GM18951 (cell line): ENCODE measurements at regions not wholly inside any gene's neighbourhood (a gene's known extent, or its start where the extent isn't known, plus 50 kb on each side); places are given as distances from the start of the nearest gene placed in this dataset.

Source experiments
- POLR2A ChIP-seq: IDR thresholded peaks from 4 replicates; pipeline ENCODE4 v1.6.1; 2011; ENCODE audit warnings: mild to moderate bottlenecking; ENCODE audit not compliant: insufficient read length, insufficient read depth; ENCODE audit errors: extremely low read depth
- in situ Hi-C: fragments of 300-500 bp; cut with MboI; formaldehyde crosslinking; loops from one replicate; pipeline ENCODE4 v1.12.0; 2022; ENCODE audit warnings: low sequenced_read_pairs, mixed read lengths, inconsistent platforms; ENCODE audit not compliant: unreplicated experiment

DNA sequence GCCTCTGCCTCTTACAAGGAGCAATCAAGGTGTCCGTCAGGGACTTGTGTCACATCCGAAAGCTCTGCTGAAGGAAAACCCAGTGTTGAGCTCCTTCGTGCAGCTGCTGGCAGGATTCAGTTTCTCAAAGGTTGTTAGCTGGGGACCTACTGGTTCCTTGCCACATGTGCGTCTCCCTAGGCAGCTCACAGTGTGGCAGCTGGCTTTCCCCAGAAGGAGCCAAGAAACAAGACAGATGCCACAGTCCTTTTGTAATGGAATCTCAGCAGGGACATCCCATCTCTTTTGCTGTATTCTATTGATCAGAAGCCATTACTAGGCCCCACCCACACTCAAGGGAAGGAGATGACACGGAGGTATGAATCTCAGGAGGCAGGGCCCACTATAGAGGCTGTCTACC is 488.8 kb downstream of the CD83 start:
- TF ChIP-seq POLR2A = no peak
- in situ Hi-C loops = no loop called here

DNA sequence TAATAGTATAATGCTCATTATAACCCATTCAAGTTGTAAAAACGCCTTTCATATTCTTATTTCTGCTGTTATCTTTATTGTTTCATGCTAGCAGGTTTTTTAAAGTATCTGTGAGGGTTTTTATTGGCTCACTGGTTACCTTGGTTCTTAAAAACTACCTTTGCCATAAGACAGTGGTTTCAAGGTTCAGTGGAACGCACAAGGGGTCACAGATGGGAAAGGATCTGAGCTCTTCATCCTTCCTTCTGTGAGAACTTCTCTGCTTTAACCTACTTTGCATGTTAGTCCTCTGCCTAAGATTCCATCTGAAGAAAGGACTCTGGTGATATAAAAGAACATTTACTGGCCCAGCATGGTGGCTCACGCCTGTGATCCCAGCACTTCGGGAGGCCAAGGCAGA is 492.6 kb downstream of the CD83 start:
- TF ChIP-seq POLR2A = no peak
- in situ Hi-C loops = no loop called here

DNA sequence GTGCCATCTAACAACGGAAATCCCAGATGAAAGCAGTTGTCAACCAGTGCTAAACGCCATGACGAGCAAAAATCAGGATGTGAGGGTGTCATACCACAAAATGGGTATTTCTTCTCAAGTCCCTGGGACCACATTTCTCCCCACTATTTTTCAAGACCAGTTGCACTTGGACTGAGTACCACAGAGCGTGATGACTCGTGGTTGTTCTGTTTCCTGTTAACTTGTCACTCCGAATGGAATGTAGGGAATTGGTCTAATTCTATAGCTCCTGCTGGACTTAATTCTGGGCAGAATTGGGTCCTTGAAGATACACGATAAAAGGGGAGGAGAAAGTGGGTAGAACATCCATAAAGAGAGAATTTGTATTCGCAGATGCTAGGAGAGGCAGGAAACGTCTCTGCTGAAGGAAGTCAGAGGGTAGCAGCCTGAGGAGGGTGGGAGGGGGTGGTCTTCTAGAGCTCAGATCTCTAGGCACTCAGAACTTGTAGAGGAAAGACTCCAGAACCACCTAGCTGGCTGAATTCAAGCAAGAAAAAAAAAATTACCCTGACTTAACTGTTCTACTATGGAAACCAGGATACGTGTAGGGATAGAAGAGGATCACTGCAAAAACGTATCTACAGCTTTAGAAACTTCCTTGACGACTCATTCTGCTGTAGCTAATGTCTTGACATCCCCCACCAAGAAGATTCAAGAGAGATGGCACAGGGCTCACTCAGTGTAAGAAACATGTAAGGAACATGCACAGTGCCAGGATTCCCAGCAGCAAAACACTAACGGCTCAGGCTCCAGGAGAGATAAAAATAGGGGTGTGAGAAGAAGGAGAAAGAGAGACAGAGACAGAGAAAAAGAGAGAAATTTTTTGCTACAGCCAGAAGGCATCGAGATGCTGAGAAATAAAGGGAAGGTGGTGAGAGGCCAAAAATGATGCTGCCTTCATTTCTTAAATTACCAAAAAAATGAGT is 494.7 kb downstream of the CD83 start:
- no peak for TF ChIP-seq POLR2A
- in situ Hi-C loops = no loop called here

DNA sequence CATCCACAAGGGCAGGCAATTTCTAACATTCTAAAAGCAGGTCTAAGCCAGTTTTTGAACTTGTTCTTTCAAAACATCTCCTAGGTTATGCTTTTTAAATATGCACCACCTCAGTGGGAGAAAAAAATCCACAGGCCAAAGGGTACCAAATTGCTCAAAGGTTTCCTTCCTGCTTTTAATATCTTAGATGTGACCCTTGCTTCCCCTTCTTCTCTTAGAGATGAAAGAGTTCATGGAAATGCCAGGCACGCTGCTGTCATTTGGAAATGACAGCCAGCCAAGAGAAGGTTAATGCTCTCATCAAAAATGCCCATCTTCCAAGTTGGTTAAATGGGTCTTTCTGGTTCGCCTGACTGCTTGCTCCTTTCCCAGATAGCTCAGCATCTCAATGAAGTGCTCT is 497.1 kb downstream of the CD83 start:
- in situ Hi-C loops = no loop called here
- no peak for TF ChIP-seq POLR2A

DNA sequence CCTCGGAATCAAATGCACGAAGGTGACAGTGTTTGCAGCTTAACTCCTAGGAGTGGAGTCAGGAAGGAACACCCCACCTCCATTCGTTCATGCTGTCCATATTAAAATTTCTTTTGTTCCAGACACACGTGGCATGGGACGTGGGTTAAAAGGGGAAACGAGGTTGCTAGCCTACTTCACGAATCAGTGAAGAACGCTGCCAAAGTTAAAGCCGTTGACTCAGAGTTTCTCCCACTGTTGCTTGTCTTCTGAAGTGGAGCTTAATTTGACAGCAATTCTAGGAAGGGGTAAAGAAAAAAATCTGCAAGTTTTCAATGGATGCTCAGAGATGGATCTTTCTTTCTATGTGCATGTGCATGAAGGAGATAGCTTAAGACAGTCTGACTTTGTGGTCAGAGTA is 499.1 kb downstream of the CD83 start:
- in situ Hi-C loops = no loop called here
- no peak for TF ChIP-seq POLR2A

DNA sequence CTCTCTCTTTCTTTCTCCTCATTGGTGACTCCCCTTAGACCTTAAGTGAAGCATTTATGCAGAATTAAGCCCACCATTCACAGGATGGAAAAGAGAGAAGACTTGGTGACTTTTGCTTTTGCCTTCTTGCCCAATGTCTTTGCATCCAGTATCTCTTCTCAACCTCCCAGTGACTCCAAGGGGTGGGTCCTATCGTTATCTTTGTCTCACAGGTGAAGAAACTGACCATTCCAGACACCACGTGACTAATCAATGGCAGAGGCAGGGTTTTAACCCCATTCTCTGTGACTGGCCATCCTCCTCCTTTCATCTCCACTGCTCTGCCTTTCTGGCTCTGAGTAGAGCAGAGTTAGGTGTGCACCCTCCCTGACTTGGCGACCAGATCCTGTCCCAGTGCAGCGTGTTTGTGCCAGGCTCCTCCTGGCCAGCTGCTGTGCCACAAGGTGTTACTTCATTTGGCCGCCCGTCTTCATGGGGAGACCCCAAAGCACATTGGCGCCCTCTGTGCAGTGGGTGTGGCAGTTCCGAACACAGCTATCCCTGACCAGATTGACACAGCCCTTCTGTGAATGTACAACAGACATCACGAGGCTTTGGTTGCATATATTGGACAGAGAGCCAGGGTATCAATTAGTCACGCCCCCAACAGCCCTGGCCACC is 501.3 kb downstream of the CD83 start:
- TF ChIP-seq POLR2A = no peak
- in situ Hi-C loops = no loop called here

DNA sequence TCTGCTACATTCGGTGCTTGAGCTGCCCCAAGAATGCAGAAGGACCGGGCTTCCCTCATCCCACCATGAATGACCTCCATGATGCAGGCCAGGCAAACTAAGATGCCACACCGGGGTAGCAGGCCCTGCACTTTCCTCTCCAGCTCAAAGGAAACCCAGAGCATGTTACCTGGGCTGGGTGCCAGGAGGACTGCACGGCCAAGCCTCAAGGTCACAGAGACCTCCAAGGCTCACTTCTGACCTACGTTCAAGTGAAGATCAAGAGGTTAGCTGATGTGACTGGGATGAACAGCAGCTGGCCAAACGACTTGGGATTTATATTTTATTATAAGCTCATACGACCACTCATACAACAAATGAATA is 501.8 kb downstream of the CD83 start:
- no peak for TF ChIP-seq POLR2A
- in situ Hi-C loops = no loop called here

DNA sequence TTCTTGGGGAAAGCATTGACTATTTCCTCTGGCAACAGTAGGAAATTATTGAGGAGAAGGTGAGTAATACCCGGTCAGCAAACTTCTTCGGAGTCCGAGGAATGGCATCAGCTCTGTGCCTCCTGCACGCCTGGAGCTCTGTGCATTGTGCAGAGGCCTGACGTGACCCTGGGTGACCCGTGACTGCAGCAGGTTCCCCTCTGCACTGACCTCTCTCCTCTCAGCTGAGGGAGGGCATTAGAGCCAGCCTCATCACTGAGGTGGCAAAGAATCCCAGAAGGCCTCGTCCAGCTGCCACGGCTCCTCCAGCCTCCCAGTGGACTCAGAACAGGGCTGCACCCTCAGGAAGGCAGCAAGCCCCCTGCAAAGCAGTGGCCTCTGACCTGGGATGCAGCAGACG is 502.9 kb downstream of the CD83 start:
- TF ChIP-seq POLR2A = no peak
- in situ Hi-C loops = no loop called here

DNA sequence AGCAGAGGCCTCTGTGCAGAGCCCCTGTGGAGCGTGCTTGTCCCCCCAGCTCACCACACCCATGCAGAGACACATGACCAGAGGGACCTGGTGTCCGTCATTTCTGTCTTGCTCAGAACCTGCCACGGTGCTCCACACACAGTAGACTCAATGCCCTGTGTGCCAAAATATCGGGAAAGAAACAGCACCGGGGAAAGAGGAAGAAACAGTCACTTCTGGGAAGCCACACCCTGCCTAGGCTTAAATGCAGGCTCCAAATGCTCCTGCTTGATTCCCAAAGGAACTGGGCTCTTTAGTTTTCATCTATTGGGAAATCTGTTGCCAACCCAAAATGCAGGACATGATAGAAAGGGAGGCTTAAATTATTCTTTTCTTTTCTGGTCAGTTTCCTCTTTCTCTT is 503.9 kb downstream of the CD83 start:
- in situ Hi-C loops = no loop called here

DNA sequence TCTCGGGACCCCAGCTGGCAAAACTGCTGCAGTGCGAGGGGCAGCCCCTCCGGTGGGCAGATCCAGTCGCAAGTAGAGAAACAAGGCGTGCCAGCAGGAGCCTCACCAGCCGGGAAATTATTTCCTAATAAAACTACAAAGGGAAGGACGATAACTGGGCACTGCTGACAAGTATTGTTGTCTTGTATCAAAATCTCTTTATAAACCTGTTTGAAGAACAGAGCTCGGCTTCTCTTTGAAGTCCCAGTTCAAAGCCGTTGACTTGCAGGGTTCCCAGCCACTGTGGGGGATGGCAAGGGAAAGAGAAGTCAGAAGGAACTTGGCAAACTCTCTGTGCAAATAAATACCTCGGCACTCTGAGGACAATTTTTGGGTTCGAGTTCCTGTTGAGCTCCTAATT is 504.5 kb downstream of the CD83 start:
- no peak for TF ChIP-seq POLR2A
- in situ Hi-C loops = no loop called here

More for the DNA sequence above, 503.9 kb downstream of the CD83 start:
- no peak for TF ChIP-seq POLR2A

DNA sequence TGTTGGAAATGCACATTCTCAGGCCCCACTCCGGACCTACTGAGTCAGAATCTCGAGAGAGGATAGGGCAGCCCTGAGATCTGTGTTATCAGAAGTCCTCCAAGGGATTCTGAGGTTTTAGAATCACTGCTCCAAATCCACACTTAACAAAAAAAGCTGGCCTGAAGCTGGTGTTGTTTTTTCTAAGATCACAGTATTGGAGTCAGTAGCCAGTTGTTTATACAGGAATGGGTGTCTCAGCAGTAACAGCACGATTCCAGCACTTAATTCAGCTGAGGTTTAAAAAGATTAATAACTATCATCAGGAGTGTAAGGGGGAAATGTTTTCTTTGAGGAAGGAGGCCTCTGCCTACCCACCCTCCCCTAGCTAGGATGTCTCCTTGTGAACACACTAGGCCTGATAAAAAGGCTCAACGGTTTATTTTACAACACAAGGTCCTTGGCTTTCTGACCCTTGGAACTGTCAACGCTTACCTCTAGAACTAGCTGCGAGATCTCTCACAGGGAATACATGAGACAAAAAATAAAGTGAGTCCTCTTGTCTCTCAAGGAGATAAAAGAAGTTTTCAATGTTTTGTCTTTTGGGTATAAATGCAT is 505.4 kb downstream of the CD83 start:
- in situ Hi-C loops = no loop called here
- TF ChIP-seq POLR2A = no peak

DNA sequence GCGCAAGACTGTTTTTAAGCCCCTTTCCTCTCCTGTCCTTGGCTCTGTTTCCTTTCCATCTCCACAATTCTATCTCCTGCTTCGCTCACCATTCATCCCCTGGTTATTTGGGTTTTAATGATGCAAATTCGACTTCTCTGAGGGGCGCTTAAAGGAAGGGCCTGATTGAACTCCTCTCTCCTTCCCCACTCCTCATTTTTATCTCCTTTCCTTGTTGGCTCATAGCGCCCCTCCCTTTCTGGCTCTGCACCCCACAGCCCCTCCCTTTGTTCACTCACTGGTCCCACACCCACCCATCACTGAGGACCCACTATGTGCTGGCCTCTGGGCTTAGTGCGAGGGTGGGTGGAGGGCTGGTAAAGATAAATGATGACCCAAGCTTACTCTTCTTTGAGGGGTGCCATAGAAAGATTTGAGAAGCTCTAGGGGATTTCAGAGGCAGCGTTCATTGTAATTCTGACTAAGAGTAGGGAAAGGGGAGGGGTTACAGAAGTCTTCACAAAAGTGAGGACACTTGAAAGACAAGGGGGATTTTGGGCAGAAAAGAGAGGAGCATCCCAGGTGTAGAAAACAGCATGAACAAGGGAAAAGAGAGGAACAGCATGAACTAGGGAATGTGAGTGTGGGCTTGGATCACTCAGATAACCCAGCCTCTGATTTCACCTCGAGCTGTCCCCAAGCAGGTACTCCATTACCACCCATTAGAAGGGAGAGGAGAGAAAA is 507.8 kb downstream of the CD83 start:
- in situ Hi-C loops = no loop called here
- TF ChIP-seq POLR2A = no peak

DNA sequence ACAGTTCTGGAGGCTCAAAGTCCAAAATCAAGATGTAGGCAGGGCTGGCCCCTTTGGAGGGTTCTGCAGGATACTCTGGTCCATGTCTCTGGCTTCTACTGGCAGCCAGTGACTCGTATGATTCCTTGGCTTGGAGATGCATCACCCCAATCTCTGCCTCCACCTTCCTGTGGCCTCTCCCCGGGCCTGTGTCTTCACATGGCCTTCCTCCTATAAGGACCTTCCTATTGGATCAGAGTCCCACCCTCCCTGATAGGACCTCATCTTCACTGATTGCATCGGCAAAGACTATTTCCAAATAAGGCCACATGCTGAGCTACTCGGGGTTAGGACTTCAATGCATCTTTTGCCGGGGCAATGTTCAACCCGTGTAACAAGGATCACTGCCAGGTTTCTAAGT is 509.0 kb downstream of the CD83 start:
- no peak for TF ChIP-seq POLR2A
- in situ Hi-C loops = no loop called here
